ENCODE measurements at regions not wholly inside any gene's neighbourhood (a gene's known extent, or its start where the extent isn't known, plus 50 kb on each side); places are given as distances from the start of the nearest gene placed in this dataset.
A peak's percentile ranks its signal among the peaks of the same experiment; 100 is the strongest.
"Not testable (repeated sequence)": the region's sequence is repeated elsewhere in the genome, so short reads cannot be mapped to it uniquely, and the experiment has no call there.

- DNase-seq (ENCODE audit: low read depth) = not testable (repeated sequence)
Observed at GRCh38 chr1:149278156-149278555, 174.8 kb upstream of the NBPF9 start.

- DNase-seq (ENCODE audit: low read depth) = not testable (repeated sequence)
Observed at GRCh38 chr1:149279015-149279414, 175.7 kb upstream of the NBPF9 start.

- not testable (repeated sequence) for DNase-seq (ENCODE audit: low read depth)
Observed at GRCh38 chr1:149279512-149279911, 176.2 kb upstream of the NBPF9 start.

DNA sequence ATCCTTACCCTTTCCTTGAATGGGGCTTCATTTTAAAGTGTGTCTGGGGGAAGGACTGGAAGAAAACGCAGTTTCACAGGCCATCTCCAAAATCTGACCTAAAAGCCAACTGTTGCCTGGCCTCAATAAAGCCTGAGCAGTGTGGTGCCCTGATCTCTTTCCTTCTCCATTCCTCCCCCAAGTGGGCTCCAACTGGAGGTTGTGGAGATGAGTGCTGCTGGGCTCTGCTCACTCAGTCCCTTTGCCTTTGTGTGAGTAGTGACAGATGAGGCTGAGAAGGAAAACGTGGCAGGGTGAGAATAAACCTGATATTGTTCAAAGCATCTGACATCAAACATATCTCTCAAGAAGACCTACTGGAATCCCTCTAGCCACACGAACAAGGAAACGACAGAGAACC is 181.4 kb upstream of the NBPF9 start:
- DNase-seq (ENCODE audit: low read depth) = not testable (repeated sequence)

DNA sequence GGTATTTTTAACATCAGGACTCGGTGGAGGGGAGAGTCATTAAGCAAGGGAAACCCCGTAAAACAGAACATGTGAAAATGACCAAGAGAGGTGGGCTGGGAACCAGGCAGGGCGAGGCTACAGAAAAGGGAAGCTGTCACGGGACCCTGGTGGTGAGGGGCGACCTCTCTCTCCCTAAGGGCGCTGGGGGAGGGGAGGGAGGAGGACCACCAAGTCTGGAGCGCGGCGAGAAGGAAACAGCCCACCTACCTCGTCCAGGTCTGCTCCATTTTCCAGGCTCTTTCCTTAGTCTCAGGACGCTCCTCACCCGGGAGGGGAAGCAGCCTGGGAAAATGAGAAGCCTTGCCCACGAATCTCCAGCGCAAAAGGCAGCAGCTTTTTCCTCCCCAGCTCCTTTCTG is 181.9 kb upstream of the NBPF9 start:
- DNase-seq (ENCODE audit: low read depth) = not testable (repeated sequence)

DNA sequence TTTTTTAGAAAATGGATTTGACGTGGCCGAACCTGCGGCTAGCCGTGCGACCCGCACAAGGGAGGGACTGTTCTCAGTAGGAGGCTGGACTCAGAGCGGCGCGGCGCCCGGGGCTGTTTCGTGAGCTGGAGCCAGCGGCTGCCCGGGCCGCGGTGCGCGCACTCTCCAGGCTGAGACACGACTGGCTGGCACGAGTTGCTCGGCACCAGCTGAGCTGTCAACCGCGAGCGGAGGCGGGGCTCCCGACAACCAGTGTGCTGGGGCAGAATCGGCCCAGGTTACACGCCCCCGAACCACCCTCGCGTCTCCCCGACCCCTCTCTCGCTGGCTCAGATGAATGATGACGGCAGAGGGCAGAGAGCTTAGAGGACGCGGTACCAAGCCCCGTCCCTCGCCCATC is 182.3 kb upstream of the NBPF9 start:
- DNase-seq (ENCODE audit: low read depth) = peak; percentile 1

GRCh38 chr1:149288580-149288979 is 185.2 kb upstream of the NBPF9 start:
- DNase-seq (ENCODE audit: low read depth) = not testable (repeated sequence)

- not testable (repeated sequence) for DNase-seq (ENCODE audit: low read depth)
Observed at GRCh38 chr1:149300478-149301218, 174.2 kb upstream of the NBPF19 start.

GRCh38 chr1:149301282-149301681 is 173.6 kb upstream of the NBPF19 start:
- DNase-seq (ENCODE audit: low read depth) = not testable (repeated sequence)

DNA sequence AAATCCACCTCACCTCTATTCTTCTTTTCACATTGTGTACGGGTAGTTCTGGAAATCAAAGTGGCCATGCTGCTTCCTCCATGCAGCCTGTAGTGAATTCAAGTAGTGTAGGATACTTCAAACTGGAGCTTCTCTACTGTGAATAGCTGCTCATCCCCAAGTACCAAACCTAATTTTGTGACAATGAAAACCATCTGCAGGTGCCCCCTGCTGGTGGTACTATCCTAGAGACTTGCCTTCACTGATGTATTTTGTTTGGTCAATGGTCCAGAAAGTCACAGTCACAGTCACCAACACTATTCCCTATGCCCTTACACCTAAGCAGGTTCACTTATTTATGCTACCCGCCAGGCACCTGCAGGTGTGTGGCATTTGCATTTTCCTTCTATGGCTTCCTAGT is 170.0 kb upstream of the NBPF19 start:
- not testable (repeated sequence) for DNase-seq (ENCODE audit: low read depth)

DNA sequence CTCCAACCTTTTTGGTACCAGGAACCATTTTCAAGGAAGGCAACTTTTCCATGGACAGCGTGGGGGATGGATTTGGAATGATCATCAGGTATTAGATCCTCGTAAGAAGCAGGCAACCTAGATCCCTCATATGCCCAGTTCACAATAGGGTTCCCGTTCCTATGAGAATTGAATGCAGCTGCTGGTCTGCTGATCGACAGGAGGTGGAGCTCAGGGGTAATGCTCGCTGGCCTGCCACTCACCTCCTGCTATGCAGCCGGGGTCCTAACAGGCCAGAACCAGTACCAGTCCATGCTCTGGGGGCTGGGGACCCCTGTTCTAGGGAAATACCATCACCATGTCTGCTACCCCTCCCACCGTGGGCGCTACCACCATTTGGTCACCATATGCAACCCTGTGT is 167.2 kb upstream of the NBPF19 start:
- not testable (repeated sequence) for DNase-seq (ENCODE audit: low read depth)

GRCh38 chr1:149314921-149315320 is 159.9 kb upstream of the NBPF19 start:
- not testable (repeated sequence) for DNase-seq (ENCODE audit: low read depth)

- DNase-seq (ENCODE audit: low read depth) = not testable (repeated sequence)
Observed at GRCh38 chr1:149320971-149321731, 153.7 kb upstream of the NBPF19 start.

DNA sequence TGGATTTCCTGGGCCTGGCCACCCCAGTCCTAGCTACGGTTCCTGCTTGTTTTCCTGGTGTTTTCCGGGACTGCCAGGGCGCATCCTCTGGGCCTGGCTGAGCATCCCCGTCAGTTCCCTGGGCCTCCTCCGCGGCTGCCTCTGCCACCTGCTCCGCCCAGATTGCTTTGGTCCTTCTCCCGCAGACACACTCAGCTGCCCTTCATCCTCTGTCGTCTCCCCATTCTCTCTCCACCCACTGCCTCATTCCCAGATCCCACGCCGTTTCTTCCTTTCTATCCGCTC is 153.2 kb upstream of the NBPF19 start:
- DNase-seq (ENCODE audit: low read depth) = not testable (repeated sequence)

DNA sequence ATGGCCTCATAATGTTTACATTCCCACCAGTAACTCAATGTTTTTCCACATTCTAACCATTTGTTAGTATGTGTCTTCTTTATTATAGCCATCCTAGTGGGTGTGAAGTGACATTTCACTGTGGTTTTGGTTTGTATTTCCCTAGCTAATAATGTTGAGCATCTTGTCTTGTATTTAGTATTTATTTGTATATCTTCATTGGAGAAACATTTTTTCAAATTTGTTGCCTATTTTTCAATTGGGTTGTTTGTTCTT is 144.8 kb upstream of the NBPF19 start:
- DNase-seq (ENCODE audit: low read depth) = not testable (repeated sequence)

- not testable (repeated sequence) for DNase-seq (ENCODE audit: low read depth)
Observed at GRCh38 chr1:149336082-149336481, 138.8 kb upstream of the NBPF19 start.

DNA sequence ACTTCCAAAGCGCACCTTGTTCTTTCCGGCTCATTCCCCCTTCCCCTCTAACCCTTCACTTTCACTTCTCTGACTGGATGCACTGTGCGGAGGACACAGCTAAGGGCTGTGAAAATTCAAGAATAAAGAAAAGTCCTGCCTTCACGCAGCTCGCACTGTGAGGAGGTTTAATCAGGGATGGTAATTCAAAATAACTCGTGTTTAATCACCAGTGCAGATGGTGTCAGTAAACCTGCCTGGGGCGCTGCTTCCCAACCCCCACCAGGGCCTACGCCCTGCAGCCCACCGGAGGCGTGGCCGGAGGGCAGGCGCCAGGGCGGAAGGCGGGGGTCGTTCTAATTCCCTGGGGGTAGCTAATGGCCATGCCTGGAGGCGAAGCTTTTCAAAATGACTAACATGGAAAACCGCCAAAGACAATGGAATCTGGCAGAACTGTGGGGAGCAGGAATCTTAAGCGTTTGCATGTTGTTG is 136.6 kb upstream of the NBPF19 start:
- not testable (repeated sequence) for DNase-seq (ENCODE audit: low read depth)

DNA sequence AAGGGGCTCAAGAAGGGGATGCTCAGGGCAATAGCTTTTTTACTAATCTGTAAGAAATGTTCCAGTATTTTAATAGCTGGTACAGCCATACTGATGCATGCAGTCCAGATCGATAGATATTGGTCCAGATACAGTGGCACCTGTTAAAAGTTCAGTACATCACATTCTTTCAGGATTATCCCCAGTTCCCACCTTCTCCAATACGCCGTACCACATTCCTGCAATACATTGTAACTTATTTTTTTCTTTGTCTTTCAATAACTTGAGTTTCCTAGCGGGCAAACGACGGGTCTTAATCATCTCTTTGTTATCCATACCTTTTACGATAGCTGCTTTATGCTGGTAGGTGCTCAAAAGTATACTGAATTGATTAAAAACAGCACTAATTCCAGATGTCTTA is 136.1 kb upstream of the NBPF19 start:
- DNase-seq (ENCODE audit: low read depth) = not testable (repeated sequence)

DNA sequence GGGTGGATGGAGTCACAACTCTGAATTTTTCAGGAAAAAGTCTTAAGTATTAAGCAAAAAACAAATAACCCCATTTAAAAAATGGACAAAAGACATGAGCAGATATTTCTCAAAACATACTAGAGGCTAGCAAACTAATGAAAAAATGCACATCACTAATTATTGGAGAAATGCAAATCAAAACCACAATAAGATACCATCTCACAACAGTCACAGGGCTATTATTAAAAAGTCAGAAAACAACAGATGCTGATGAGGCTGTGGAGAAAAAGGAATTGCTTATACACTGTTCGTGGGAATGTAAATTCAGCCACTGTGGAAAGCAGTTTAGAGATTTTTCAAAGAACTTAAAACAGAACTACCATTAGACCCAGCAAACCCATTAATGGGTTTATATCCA is 125.4 kb upstream of the NBPF19 start:
- not testable (repeated sequence) for DNase-seq (ENCODE audit: low read depth)

GRCh38 chr1:149352205-149352604 is 122.6 kb upstream of the NBPF19 start:
- DNase-seq (ENCODE audit: low read depth) = not testable (repeated sequence)

DNA sequence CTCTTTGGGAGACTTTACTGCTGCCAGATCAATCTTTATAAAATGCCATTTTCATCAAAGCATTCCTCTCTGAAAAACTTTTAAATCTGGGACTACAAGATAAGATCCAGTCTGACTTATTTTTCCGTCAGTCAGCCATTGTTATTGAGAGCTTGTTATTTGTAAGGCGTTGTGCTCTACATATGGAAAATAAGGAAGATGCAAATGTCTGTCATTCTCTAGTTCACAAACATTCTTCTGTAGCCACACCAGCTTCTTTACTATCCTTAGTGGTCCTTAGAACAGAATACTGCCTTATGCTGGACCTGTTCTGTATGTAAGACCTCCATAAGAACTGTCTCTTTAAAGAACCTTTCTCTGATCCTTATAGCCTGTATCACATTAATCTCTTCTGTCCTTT is 120.3 kb upstream of the NBPF19 start:
- not testable (repeated sequence) for DNase-seq (ENCODE audit: low read depth)

- not testable (repeated sequence) for DNase-seq (ENCODE audit: low read depth)
Observed at GRCh38 chr1:149355748-149356147, 119.1 kb upstream of the NBPF19 start.

DNA sequence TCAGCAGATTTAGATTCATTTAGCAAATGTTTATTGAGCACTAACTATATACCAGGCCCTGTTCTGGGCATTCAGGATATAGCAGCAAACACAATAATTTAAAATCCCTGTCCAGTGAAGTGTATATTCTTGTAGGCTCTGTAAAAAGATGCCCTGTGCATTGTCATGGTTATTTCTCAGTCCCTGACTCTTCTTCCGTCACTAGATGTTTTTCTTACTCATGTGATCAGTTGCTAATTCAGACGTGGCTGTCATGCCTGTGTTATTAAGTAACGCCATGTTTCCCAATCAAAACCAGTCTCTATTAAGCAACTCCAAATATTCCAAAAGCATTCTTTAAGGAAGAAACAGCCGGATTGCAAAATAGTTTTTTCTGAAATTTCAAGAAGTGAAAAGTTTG is 118.7 kb upstream of the NBPF19 start:
- DNase-seq (ENCODE audit: low read depth) = not testable (repeated sequence)

DNA sequence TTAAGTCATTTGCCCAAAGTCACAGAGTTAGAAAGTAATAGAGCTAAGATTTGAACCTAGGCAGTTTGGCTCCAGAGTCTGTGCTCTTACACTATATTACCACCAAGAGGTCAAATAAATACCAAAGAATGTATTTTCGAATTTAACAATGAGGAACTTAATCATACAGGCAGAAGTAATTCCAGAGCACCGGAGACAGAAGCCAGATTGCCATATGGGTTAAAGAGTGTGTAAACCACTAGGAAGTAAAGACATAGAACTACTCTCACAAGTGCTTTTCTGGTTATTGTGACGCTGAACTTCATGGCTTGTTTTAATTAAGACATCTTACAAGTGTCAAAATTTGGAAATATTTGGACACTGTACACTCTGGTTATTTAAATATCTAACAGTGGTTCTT is 114.5 kb upstream of the NBPF19 start:
- DNase-seq (ENCODE audit: low read depth) = not testable (repeated sequence)
